ENCODE measurements at regions not wholly inside any gene's neighbourhood (a gene's known extent, or its start where the extent isn't known, plus 50 kb on each side); places are given as distances from the start of the nearest gene placed in this dataset.
"Not testable (repeated sequence)": the region's sequence is repeated elsewhere in the genome, so short reads cannot be mapped to it uniquely, and the experiment has no call there.

- Histone ChIP-seq H3K27me3 (ENCODE audit: control insufficient read depth in 1 of 2, insufficient read depth in 2 of 2, low read length in 1 of 2) (no peaks in the 10 kb centered on the region), H3K36me3 (ENCODE audit: control insufficient read depth in 1 of 2, insufficient read depth in 2 of 2, low read length in 1 of 2) (no peaks in the 10 kb centered on the region), H3K9me3 (ENCODE audit: control insufficient read depth, low read length) (no peaks in the 10 kb centered on the region), H3K4me1 (ENCODE audit: control insufficient read depth in 1 of 2, insufficient read depth in 2 of 2, low read length in 2 of 2) (no peaks in the 10 kb centered on the region), H3K27ac (ENCODE audit: low read depth in 1 of 2, low read length in 2 of 2) (no peak overlapping the region), H3K4me3 (ENCODE audit: low read length in 2 of 2) (no peak overlapping the region)
- no peak for ATAC-seq (ENCODE audit: low FRiP score)
- WGBS, 2 donors, result 68 to 79% methylated on average over 9 of the region's 9 CpGs
- DNase-seq, result no peak
- intact Hi-C loops (cut with DNase I), result no loop called here
Observed at GRCh38 chr20:48502758-48503157, 325.0 kb downstream of the PREX1 start.

GRCh38 chr20:48502016-48502415 is 325.8 kb downstream of the PREX1 start:
- 84 to 89% methylated on average over 9 of the region's 9 CpGs for WGBS, 2 donors
- no peaks in the 10 kb centered on the region for H3K9me3 ChIP-seq (ENCODE audit: control insufficient read depth, low read length)
- DNase-seq (no peak), ATAC-seq (ENCODE audit: low FRiP score) (no peak)
- H3K27me3 ChIP-seq (ENCODE audit: control insufficient read depth in 1 of 2, insufficient read depth in 2 of 2, low read length in 1 of 2), result no peaks in the 10 kb centered on the region
- no peak overlapping the region for H3K27ac ChIP-seq (ENCODE audit: low read depth in 1 of 2, low read length in 2 of 2)
- no peaks in the 10 kb centered on the region for H3K36me3 ChIP-seq (ENCODE audit: control insufficient read depth in 1 of 2, insufficient read depth in 2 of 2, low read length in 1 of 2)
- intact Hi-C loops (cut with DNase I), result no loop called here
- H3K4me3 ChIP-seq (ENCODE audit: low read length in 2 of 2), result no peak overlapping the region
- no peaks in the 10 kb centered on the region for H3K4me1 ChIP-seq (ENCODE audit: control insufficient read depth in 1 of 2, insufficient read depth in 2 of 2, low read length in 2 of 2)

- intact Hi-C loops (cut with DNase I), result not testable (repeated sequence)
Observed at GRCh38 chr20:48500900-48501299, 326.9 kb downstream of the PREX1 start.

GRCh38 chr20:48498939-48499338 is 328.9 kb downstream of the PREX1 start:
- H3K27me3 ChIP-seq (ENCODE audit: control insufficient read depth in 1 of 2, insufficient read depth in 2 of 2, low read length in 1 of 2); ATAC-seq (ENCODE audit: low FRiP score); H3K4me3 ChIP-seq (ENCODE audit: low read length in 2 of 2); H3K9me3 ChIP-seq (ENCODE audit: control insufficient read depth, low read length); H3K36me3 ChIP-seq (ENCODE audit: control insufficient read depth in 1 of 2, insufficient read depth in 2 of 2, low read length in 1 of 2); H3K4me1 ChIP-seq (ENCODE audit: control insufficient read depth in 1 of 2, insufficient read depth in 2 of 2, low read length in 2 of 2); H3K27ac ChIP-seq (ENCODE audit: low read depth in 1 of 2, low read length in 2 of 2); intact Hi-C loops (cut with DNase I); DNase-seq: not testable (repeated sequence)
- 54 to 56% methylated on average over 4 of the region's 4 CpGs for WGBS, 2 donors

More at GRCh38 chr20:48500900-48501299, 326.9 kb downstream of the PREX1 start:
- H3K4me3 ChIP-seq (ENCODE audit: low read length in 2 of 2); ATAC-seq (ENCODE audit: low FRiP score); H3K27me3 ChIP-seq (ENCODE audit: control insufficient read depth in 1 of 2, insufficient read depth in 2 of 2, low read length in 1 of 2); H3K4me1 ChIP-seq (ENCODE audit: control insufficient read depth in 1 of 2, insufficient read depth in 2 of 2, low read length in 2 of 2); DNase-seq; H3K36me3 ChIP-seq (ENCODE audit: control insufficient read depth in 1 of 2, insufficient read depth in 2 of 2, low read length in 1 of 2); H3K27ac ChIP-seq (ENCODE audit: low read depth in 1 of 2, low read length in 2 of 2); H3K9me3 ChIP-seq (ENCODE audit: control insufficient read depth, low read length): not testable (repeated sequence)
- 75 to 76% methylated on average over 9 of the region's 9 CpGs for WGBS, 2 donors

GRCh38 chr20:48498125-48498524 is 329.7 kb downstream of the PREX1 start:
- H3K9me3 ChIP-seq (ENCODE audit: control insufficient read depth, low read length); intact Hi-C loops (cut with DNase I); H3K27me3 ChIP-seq (ENCODE audit: control insufficient read depth in 1 of 2, insufficient read depth in 2 of 2, low read length in 1 of 2); H3K4me3 ChIP-seq (ENCODE audit: low read length in 2 of 2); H3K27ac ChIP-seq (ENCODE audit: low read depth in 1 of 2, low read length in 2 of 2); DNase-seq; H3K36me3 ChIP-seq (ENCODE audit: control insufficient read depth in 1 of 2, insufficient read depth in 2 of 2, low read length in 1 of 2); H3K4me1 ChIP-seq (ENCODE audit: control insufficient read depth in 1 of 2, insufficient read depth in 2 of 2, low read length in 2 of 2); ATAC-seq (ENCODE audit: low FRiP score): not testable (repeated sequence)
- WGBS, 2 donors, result 76 to 87% methylated on average over 4 of the region's 4 CpGs

- H3K27me3 ChIP-seq (ENCODE audit: control insufficient read depth in 1 of 2, insufficient read depth in 2 of 2, low read length in 1 of 2), result no peaks in the 10 kb centered on the region
- H3K27ac ChIP-seq (ENCODE audit: low read depth in 1 of 2, low read length in 2 of 2), result no peak overlapping the region
- DNase-seq (no peak), ATAC-seq (ENCODE audit: low FRiP score) (no peak)
- H3K4me1 ChIP-seq (ENCODE audit: control insufficient read depth in 1 of 2, insufficient read depth in 2 of 2, low read length in 2 of 2), result no peaks in the 10 kb centered on the region
- no peak overlapping the region for H3K4me3 ChIP-seq (ENCODE audit: low read length in 2 of 2)
- WGBS, 2 donors, result 85 to 88% methylated on average over 8 of the region's 8 CpGs
- no peaks in the 10 kb centered on the region for H3K9me3 ChIP-seq (ENCODE audit: control insufficient read depth, low read length)
- intact Hi-C loops (cut with DNase I), result no loop called here
- H3K36me3 ChIP-seq (ENCODE audit: control insufficient read depth in 1 of 2, insufficient read depth in 2 of 2, low read length in 1 of 2), result no peaks in the 10 kb centered on the region
Observed at GRCh38 chr20:48493966-48494365, 333.8 kb downstream of the PREX1 start.

- 76 to 77% methylated on average over 12 to 18 of the region's 18 CpGs for WGBS, 2 donors
- H3K4me3 ChIP-seq (ENCODE audit: low read length in 2 of 2); H3K9me3 ChIP-seq (ENCODE audit: control insufficient read depth, low read length); DNase-seq; H3K4me1 ChIP-seq (ENCODE audit: control insufficient read depth in 1 of 2, insufficient read depth in 2 of 2, low read length in 2 of 2); ATAC-seq (ENCODE audit: low FRiP score); intact Hi-C loops (cut with DNase I); H3K36me3 ChIP-seq (ENCODE audit: control insufficient read depth in 1 of 2, insufficient read depth in 2 of 2, low read length in 1 of 2); H3K27me3 ChIP-seq (ENCODE audit: control insufficient read depth in 1 of 2, insufficient read depth in 2 of 2, low read length in 1 of 2); H3K27ac ChIP-seq (ENCODE audit: low read depth in 1 of 2, low read length in 2 of 2): not testable (repeated sequence)
Observed at GRCh38 chr20:48493331-48493730, 334.5 kb downstream of the PREX1 start.

GRCh38 chr20:48492715-48493070 is 335.1 kb downstream of the PREX1 start:
- H3K9me3 ChIP-seq (ENCODE audit: control insufficient read depth, low read length), result no peaks in the 10 kb centered on the region
- WGBS, 2 donors, result 91 to 93% methylated on average over 11 of the region's 11 CpGs
- no peak overlapping the region for H3K4me3 ChIP-seq (ENCODE audit: low read length in 2 of 2)
- H3K36me3 ChIP-seq (ENCODE audit: control insufficient read depth in 1 of 2, insufficient read depth in 2 of 2, low read length in 1 of 2), result no peaks in the 10 kb centered on the region
- H3K27ac ChIP-seq (ENCODE audit: low read depth in 1 of 2, low read length in 2 of 2), result no peak overlapping the region
- H3K27me3 ChIP-seq (ENCODE audit: control insufficient read depth in 1 of 2, insufficient read depth in 2 of 2, low read length in 1 of 2), result no peaks in the 10 kb centered on the region
- no peak for ATAC-seq (ENCODE audit: low FRiP score)
- H3K4me1 ChIP-seq (ENCODE audit: control insufficient read depth in 1 of 2, insufficient read depth in 2 of 2, low read length in 2 of 2), result no peaks in the 10 kb centered on the region
- intact Hi-C loops (cut with DNase I), result no loop called here
- no peak for DNase-seq

- Histone ChIP-seq H3K27ac (ENCODE audit: low read depth in 1 of 2, low read length in 2 of 2) (no peak overlapping the region), H3K4me3 (ENCODE audit: low read length in 2 of 2) (no peak overlapping the region), H3K4me1 (ENCODE audit: control insufficient read depth in 1 of 2, insufficient read depth in 2 of 2, low read length in 2 of 2) (no peaks in the 10 kb centered on the region), H3K36me3 (ENCODE audit: control insufficient read depth in 1 of 2, insufficient read depth in 2 of 2, low read length in 1 of 2) (no peaks in the 10 kb centered on the region), H3K9me3 (ENCODE audit: control insufficient read depth, low read length) (no peaks in the 10 kb centered on the region), H3K27me3 (ENCODE audit: control insufficient read depth in 1 of 2, insufficient read depth in 2 of 2, low read length in 1 of 2) (no peaks in the 10 kb centered on the region)
- DNase-seq (no peak), ATAC-seq (ENCODE audit: low FRiP score) (no peak)
- intact Hi-C loops (cut with DNase I), result no loop called here
- WGBS, 2 donors, result 84 to 87% methylated on average over 17 of the region's 17 CpGs
Observed at GRCh38 chr20:48492015-48492714, 335.6 kb downstream of the PREX1 start.

Data from aorta (tissue), 5 donors.